GM12878 (cell line): ENCODE measurements at regions not wholly inside any gene's neighbourhood (a gene's known extent, or its start where the extent isn't known, plus 50 kb on each side); places are given as distances from the start of the nearest gene placed in this dataset.

Experiments
- ATAC-seq: fragments of 200-7000 bp; cut with Tn5 transposase; 3 replicates; pipeline ENCODE4 v1.9.1; 2020; ENCODE audit warnings: mild to moderate bottlenecking, moderate library complexity
- BruUV-seq: library from RNA; stranded (reverse); fragments of 400-500 nt; replicated peaks from 2 replicates; lab custom pipeline; 2021; lab: Mats Ljungman, UMichigan
- CTCF ChIA-PET: fragments of 300-600 bp; sonication (Branson Sonifier 250); formaldehyde crosslinking; extraction: SDS; loops from one replicate; lab custom pipeline; 2021; ENCODE audit warnings: inconsistent platforms; lab: Yijun Ruan, JAX
- POLR2A ChIA-PET: fragments of 350-600 bp; formaldehyde crosslinking; extraction: SDS; loops from one replicate; lab custom pipeline; 2021; ENCODE audit warnings: inconsistent platforms; lab: Charles Lee
- RAD21 ChIA-PET: fragments of 300-600 bp; sonication (Branson Sonifier 250); formaldehyde crosslinking; loops from one replicate; lab custom pipeline; 2023; ENCODE audit warnings: antibody characterized with exemption; ENCODE audit not compliant: unreplicated experiment; lab: Charles Lee
- SMC1A ChIA-PET: fragments of 300-600 bp; sonication (Branson Sonifier 250); formaldehyde crosslinking; loops from one replicate; lab custom pipeline; 2023; ENCODE audit not compliant: unreplicated experiment, uncharacterized antibody; lab: Charles Lee
- DNase-seq: peaks from one replicate; pipeline ENCODE4 v3.0.0-alpha.2; 2011; ENCODE audit warnings: low read depth, low spot score
- FAIRE-seq: peaks from 3 replicates; lab custom pipeline; 2011; peaks lifted over from hg19 to GRCh38; lab: Jason Lieb, UNC
- H2AFZ ChIP-seq: 2 replicates; pipeline ENCODE4 v1.6.0; 2011; ENCODE audit warnings: low read depth, low read length, control low read depth; ENCODE audit not compliant: control insufficient read depth
- H3K27ac ChIP-seq: 2 replicates; pipeline ENCODE4 v1.5.1; 2011; ENCODE audit warnings: control low read depth; ENCODE audit not compliant: control insufficient read depth, insufficient read depth
- H3K27me3 ChIP-seq, 2 experiments: replicated peaks in 1 of 2; 2 replicates each; pipeline versions ENCODE4 v1.6.0 to v1.6.1; 2011; ENCODE audit warnings: low read length in 1 of 2; ENCODE audit not compliant: control insufficient read depth in 2 of 2, insufficient read depth in 2 of 2
- H3K36me3 ChIP-seq, 2 experiments: 2 replicates each; pipeline ENCODE4 v1.5.1; 2011; ENCODE audit warnings: low read length in 1 of 2; ENCODE audit not compliant: control insufficient read depth in 2 of 2, insufficient read depth in 2 of 2
- H3K4me1 ChIP-seq: 2 replicates; pipeline ENCODE4 v1.6.1; 2011; ENCODE audit warnings: mild to moderate bottlenecking, low read length, moderate library complexity, mixed read lengths; ENCODE audit not compliant: control insufficient read depth, insufficient read depth
- H3K4me2 ChIP-seq: 2 replicates; pipeline ENCODE4 v1.6.0; 2011; ENCODE audit warnings: control low read depth; ENCODE audit not compliant: control insufficient read depth, insufficient read depth
- H3K4me3 ChIP-seq: fragments of 200-600 bp; sonication (generic); 2 replicates; pipeline ENCODE4 v1.5.1; 2016
- H3K79me2 ChIP-seq: 2 replicates; pipeline ENCODE4 v1.6.0; 2011; ENCODE audit warnings: low read length; ENCODE audit not compliant: control insufficient read depth, insufficient read depth
- H3K9ac ChIP-seq: 2 replicates; pipeline ENCODE4 v1.8.0; 2011; ENCODE audit warnings: low read length, control low read depth, mixed read lengths; ENCODE audit not compliant: control insufficient read depth, insufficient read depth
- H3K9me3 ChIP-seq: replicated peaks from 3 replicates; pipeline ENCODE4 v1.5.1; 2011; ENCODE audit warnings: mild to moderate bottlenecking, low read length; ENCODE audit not compliant: control insufficient read depth, insufficient read depth
- H4K20me1 ChIP-seq: 2 replicates; pipeline ENCODE4 v1.6.0; 2011; ENCODE audit not compliant: control insufficient read depth, insufficient read depth
- ASH2L ChIP-seq: fragments of 300-600, 200-600 bp; sonication (generic); IDR thresholded peaks from 2 replicates; pipeline ENCODE4 v1.6.1; 2017; ENCODE audit warnings: low read depth, mild to moderate bottlenecking, borderline replicate concordance
- CHD4 ChIP-seq: fragments of 200-600 bp; sonication (generic); IDR thresholded peaks from 2 replicates; pipeline ENCODE4 v1.6.1; 2016; ENCODE audit warnings: mild to moderate bottlenecking
- HDGF ChIP-seq: fragments of 450-650 bp; IDR thresholded peaks from 2 replicates; pipeline ENCODE4 v1.6.1; 2016; ENCODE audit warnings: antibody characterized with exemption
- IRF4 ChIP-seq: IDR thresholded peaks from 2 replicates; pipeline ENCODE4 v1.6.1; 2011; ENCODE audit warnings: low read depth, low read length
- MEF2A ChIP-seq: IDR thresholded peaks from 2 replicates; pipeline ENCODE4 v1.6.1; 2011; ENCODE audit warnings: low read depth, mild to moderate bottlenecking, low read length, moderate library complexity; ENCODE audit not compliant: insufficient read depth
- MEF2B ChIP-seq: fragments of 450-650 bp; IDR thresholded peaks from 2 replicates; pipeline ENCODE4 v1.6.1; 2018; ENCODE audit warnings: mild to moderate bottlenecking, moderate library complexity; ENCODE audit not compliant: partially characterized antibody, poor library complexity, severe bottlenecking
- NFIC ChIP-seq: IDR thresholded peaks from 2 replicates; pipeline ENCODE4 v1.6.1; 2012; ENCODE audit warnings: low read depth, mild to moderate bottlenecking, inconsistent platforms, low read length, moderate library complexity
- NRF1 ChIP-seq: conservative IDR thresholded peaks from 2 replicates; pipeline ENCODE4 v1.6.1; 2011; ENCODE audit warnings: mild to moderate bottlenecking, low read depth, low read length, improper control_type of control experiment
- POLR2AphosphoS2 ChIP-seq: IDR thresholded peaks from 2 replicates; pipeline ENCODE4 v1.6.1; 2011; ENCODE audit warnings: low read depth, mild to moderate bottlenecking, low read length, improper control_type of control experiment, moderate library complexity
- RBBP5 ChIP-seq: fragments of 200-600 bp; sonication (generic); conservative IDR thresholded peaks from 2 replicates; pipeline ENCODE4 v1.6.1; 2016
- RFX5 ChIP-seq: IDR thresholded peaks from 2 replicates; pipeline ENCODE4 v1.6.1; 2011; ENCODE audit warnings: low read depth, low read length, improper control_type of control experiment
- SPI1 ChIP-seq: IDR thresholded peaks from 2 replicates; pipeline ENCODE4 v1.6.1; 2011; ENCODE audit warnings: low read depth, mild to moderate bottlenecking, low read length, moderate library complexity, borderline replicate concordance; ENCODE audit not compliant: insufficient read depth
- WRNIP1 ChIP-seq: IDR thresholded peaks from 2 replicates; pipeline ENCODE4 v1.6.1; 2011; ENCODE audit warnings: low read depth, low read length, improper control_type of control experiment, borderline replicate concordance
- ZBED1 ChIP-seq: IDR thresholded peaks from 2 replicates; pipeline ENCODE4 v1.6.1; 2016; ENCODE audit warnings: borderline replicate concordance
- WGBS: methylation state at CpG from one replicate; pipeline ENCODE4 v1.1.6; 2016; ENCODE audit warnings: low lambda C conversion rate; ENCODE audit not compliant: insufficient replicate concordance, insufficient coverage; ENCODE audit errors: missing lambda C conversion rate; 5-methylcytosine and 5-hydroxymethylcytosine counted together
- in situ Hi-C: fragments of 300-500 bp; cut with MboI; formaldehyde crosslinking; loops from 9 replicates; pipeline ENCODE4 v1.14.3; 2018; ENCODE audit warnings: mixed read lengths
- intact Hi-C: fragments of 100-400 bp; cut with micrococcal nuclease; formaldehyde crosslinking; loops from one replicate; pipeline ENCODE4 v1.14.2; 2022; ENCODE audit not compliant: unreplicated experiment
- TF ChIP-seq, protein P1 (sequence below): fragments of 450-650 bp; formaldehyde crosslinking; IDR thresholded peaks from 2 replicates; pipeline ENCODE4 v1.5.0; 2022; ENCODE audit warnings: mild to moderate bottlenecking, missing genetic modification characterization
- TF ChIP-seq, protein P2 (sequence below): fragments of 450-650 bp; IDR thresholded peaks from 2 replicates; pipeline ENCODE4 v1.6.1; 2014; ENCODE audit warnings: mild to moderate bottlenecking

DNA sequence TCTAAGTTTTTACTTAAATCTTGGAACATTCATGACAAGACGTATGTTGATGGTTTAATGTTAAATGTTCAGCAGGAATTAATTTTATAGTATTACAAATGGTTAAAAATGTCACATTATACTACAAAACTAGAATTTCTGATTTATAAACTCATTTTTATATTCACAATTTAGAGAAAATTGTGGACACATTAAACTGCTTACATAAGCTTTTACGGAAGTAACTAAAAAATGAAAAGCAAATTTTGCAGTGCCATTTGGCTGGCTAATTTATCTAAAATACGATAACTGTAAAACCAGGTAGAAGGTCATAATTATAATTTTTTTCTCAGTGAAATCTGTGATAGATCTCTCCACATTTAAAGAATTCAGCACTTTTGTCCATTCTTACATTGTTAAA is 190.2 kb upstream of the GPC6 start:
- intact Hi-C loops: no loop called here
- H3K36me3 ChIP-seq: no peaks in the 10 kb centered on the region
- ChIA-PET POLR2A (no interaction called here), SMC1A (no interaction called here), CTCF (no interaction called here), RAD21 (no interaction called here)
- H3K79me2 ChIP-seq: no peaks in the 10 kb centered on the region
- no peak for ATAC-seq
- H3K27ac ChIP-seq: no peak overlapping the region
- no peak for DNase-seq
- TF ChIP-seq MEF2B: no peak
- TF ChIP-seq POLR2AphosphoS2: no peak
- TF ChIP-seq ZBED1: no peak
- no peak for TF ChIP-seq HDGF
- no peak for TF ChIP-seq RBBP5
- no peak for TF ChIP-seq MEF2A
- TF ChIP-seq CHD4: no peak
- no peaks in the 10 kb centered on the region for H4K20me1 ChIP-seq
- no peak overlapping the region for H2AFZ ChIP-seq
- BruUV-seq: no TSS peak
- no peaks in the 10 kb centered on the region for H3K9me3 ChIP-seq
- no peak overlapping the region for H3K9ac ChIP-seq
- H3K4me2 ChIP-seq: no peak overlapping the region
- no peak overlapping the region for H3K4me3 ChIP-seq
- no peak for FAIRE-seq
- no peaks in the 10 kb centered on the region for H3K27me3 ChIP-seq
- no peaks in the 10 kb centered on the region for H3K4me1 ChIP-seq
- in situ Hi-C loops: no loop called here
- 34% methylated on average over 3 of the region's 3 CpGs for WGBS

DNA sequence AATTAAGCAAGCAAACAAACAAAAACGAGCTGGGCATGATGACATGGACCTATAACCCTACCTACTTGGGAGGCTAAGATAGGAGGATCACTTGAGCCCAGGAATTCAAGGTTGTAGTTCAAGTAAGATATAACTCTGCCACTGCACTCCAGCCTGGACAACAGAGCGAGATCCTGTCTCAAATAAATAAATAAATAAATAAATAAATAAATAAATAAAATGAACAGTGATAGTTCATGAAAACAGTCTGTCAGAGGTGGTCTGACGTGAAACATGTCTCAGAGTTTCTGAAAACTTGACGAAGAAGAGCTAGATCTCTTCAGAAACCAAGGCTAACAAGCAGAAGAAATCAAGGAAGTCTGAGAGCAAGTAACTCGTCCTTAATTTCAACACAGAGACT is 188.8 kb upstream of the GPC6 start:
- Histone ChIP-seq H3K27ac (no peak overlapping the region), H3K4me1 (no peaks in the 10 kb centered on the region), H3K79me2 (no peaks in the 10 kb centered on the region), H2AFZ (no peak overlapping the region), H3K9ac (no peak overlapping the region), H3K4me2 (no peak overlapping the region), H3K9me3 (no peaks in the 10 kb centered on the region), H3K27me3 (no peaks in the 10 kb centered on the region), H3K4me3 (no peak overlapping the region), H4K20me1 (no peaks in the 10 kb centered on the region), H3K36me3 (no peaks in the 10 kb centered on the region)
- RAD21 ChIA-PET: no interaction called here
- in situ Hi-C loops (no loop called here), intact Hi-C loops (no loop called here)
- WGBS: 1% methylated on average over 5 of the region's 5 CpGs
- TF ChIP-seq, protein P1, sequence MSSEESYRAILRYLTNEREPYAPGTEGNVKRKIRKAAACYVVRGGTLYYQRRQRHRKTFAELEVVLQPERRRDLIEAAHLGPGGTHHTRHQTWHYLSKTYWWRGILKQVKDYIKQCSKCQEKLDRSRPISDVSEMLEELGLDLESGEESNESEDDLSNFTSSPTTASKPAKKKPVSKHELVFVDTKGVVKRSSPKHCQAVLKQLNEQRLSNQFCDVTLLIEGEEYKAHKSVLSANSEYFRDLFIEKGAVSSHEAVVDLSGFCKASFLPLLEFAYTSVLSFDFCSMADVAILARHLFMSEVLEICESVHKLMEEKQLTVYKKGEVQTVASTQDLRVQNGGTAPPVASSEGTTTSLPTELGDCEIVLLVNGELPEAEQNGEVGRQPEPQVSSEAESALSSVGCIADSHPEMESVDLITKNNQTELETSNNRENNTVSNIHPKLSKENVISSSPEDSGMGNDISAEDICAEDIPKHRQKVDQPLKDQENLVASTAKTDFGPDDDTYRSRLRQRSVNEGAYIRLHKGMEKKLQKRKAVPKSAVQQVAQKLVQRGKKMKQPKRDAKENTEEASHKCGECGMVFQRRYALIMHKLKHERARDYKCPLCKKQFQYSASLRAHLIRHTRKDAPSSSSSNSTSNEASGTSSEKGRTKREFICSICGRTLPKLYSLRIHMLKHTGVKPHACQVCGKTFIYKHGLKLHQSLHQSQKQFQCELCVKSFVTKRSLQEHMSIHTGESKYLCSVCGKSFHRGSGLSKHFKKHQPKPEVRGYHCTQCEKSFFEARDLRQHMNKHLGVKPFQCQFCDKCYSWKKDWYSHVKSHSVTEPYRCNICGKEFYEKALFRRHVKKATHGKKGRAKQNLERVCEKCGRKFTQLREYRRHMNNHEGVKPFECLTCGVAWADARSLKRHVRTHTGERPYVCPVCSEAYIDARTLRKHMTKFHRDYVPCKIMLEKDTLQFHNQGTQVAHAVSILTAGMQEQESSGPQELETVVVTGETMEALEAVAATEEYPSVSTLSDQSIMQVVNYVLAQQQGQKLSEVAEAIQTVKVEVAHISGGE (CRISPR knock-in tag): no peak
- TF ChIP-seq IRF4: no peak
- TF ChIP-seq ASH2L: no peak
- TF ChIP-seq NFIC: no peak
- TF ChIP-seq WRNIP1: no peak
- TF ChIP-seq, protein P2, sequence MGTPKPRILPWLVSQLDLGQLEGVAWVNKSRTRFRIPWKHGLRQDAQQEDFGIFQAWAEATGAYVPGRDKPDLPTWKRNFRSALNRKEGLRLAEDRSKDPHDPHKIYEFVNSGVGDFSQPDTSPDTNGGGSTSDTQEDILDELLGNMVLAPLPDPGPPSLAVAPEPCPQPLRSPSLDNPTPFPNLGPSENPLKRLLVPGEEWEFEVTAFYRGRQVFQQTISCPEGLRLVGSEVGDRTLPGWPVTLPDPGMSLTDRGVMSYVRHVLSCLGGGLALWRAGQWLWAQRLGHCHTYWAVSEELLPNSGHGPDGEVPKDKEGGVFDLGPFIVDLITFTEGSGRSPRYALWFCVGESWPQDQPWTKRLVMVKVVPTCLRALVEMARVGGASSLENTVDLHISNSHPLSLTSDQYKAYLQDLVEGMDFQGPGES: no peak
- TF ChIP-seq RFX5: no peak
- no peak for TF ChIP-seq SPI1
- no peak for TF ChIP-seq NRF1
- ATAC-seq (no peak), DNase-seq (no peak), FAIRE-seq (no peak)
- CTCF ChIA-PET: no interaction called here
- SMC1A ChIA-PET: no interaction called here
- no TSS peak for BruUV-seq
- POLR2A ChIA-PET: no interaction called here
